DOHH2 (cell line): ENCODE measurements at regions not wholly inside any gene's neighbourhood (a gene's known extent, or its start where the extent isn't known, plus 50 kb on each side); places are given as distances from the start of the nearest gene placed in this dataset.

Experiments used
- H3F3A ChIP-seq: fragments of 200-600 bp; sonication (generic), shearing (Covaris generic); 2 replicates; pipeline ENCODE4 v1.6.0; 2016; ENCODE audit warnings: antibody characterized with exemption, mild to moderate bottlenecking; ENCODE audit not compliant: control insufficient read depth, insufficient read depth
- H3K27ac ChIP-seq: fragments of 200-600 bp; sonication (generic); 2 replicates; pipeline ENCODE4 v1.5.1; 2014; ENCODE audit warnings: low read depth, mild to moderate bottlenecking, low read length, moderate library complexity
- H3K27me3 ChIP-seq: fragments of 200-600 bp; sonication (generic); 2 replicates; pipeline ENCODE4 v1.6.1; 2014; ENCODE audit warnings: mild to moderate bottlenecking, low read length, mixed read lengths; ENCODE audit not compliant: control insufficient read depth
- H3K36me3 ChIP-seq: fragments of 200-600 bp; sonication (generic); 2 replicates; pipeline ENCODE4 v1.6.1; 2014; ENCODE audit warnings: mild to moderate bottlenecking, low read length, moderate library complexity, mixed read lengths; ENCODE audit not compliant: control insufficient read depth
- H3K4me1 ChIP-seq: fragments of 200-600 bp; sonication (generic); 2 replicates; pipeline ENCODE4 v1.6.1; 2014; ENCODE audit warnings: mild to moderate bottlenecking, low read length, mixed read lengths; ENCODE audit not compliant: control insufficient read depth
- H3K4me2 ChIP-seq: fragments of 200-600 bp; sonication (generic); 2 replicates; pipeline ENCODE4 v1.6.0; 2014; ENCODE audit warnings: mild to moderate bottlenecking, low read length, moderate library complexity
- H3K4me3 ChIP-seq: fragments of 200-600 bp; sonication (generic); 2 replicates; pipeline ENCODE4 v1.5.1; 2014; ENCODE audit warnings: mild to moderate bottlenecking, low read length, mixed read lengths
- H3K79me2 ChIP-seq: fragments of 200-600 bp; sonication (generic); 2 replicates; pipeline ENCODE4 v1.6.1; 2014; ENCODE audit warnings: mild to moderate bottlenecking, low read length, mixed read lengths; ENCODE audit not compliant: control insufficient read depth
- H3K9me2 ChIP-seq: fragments of 200-600 bp; sonication (generic); replicated peaks from 2 replicates; pipeline ENCODE4 v1.6.1; 2014; ENCODE audit warnings: mild to moderate bottlenecking, low read length, mixed read lengths; ENCODE audit not compliant: control insufficient read depth
- H3K9me3 ChIP-seq: fragments of 200-600 bp; sonication (generic); 2 replicates; pipeline ENCODE4 v1.6.1; 2014; ENCODE audit warnings: antibody characterized with exemption, low read length, mixed read lengths; ENCODE audit not compliant: control insufficient read depth, insufficient read depth
- H4K20me1 ChIP-seq: fragments of 200-600 bp; sonication (generic); 2 replicates; pipeline ENCODE4 v1.6.0; 2014; ENCODE audit warnings: low read depth, mild to moderate bottlenecking, antibody characterized with exemption, low read length, moderate library complexity; ENCODE audit not compliant: control insufficient read depth, insufficient read depth
- CTCF ChIP-seq: fragments of 200-600 bp; sonication (generic); IDR thresholded peaks from one replicate; pipeline ENCODE4 v1.5.1; 2014; ENCODE audit warnings: antibody characterized with exemption, mild to moderate bottlenecking, low read depth, low read length; ENCODE audit not compliant: poor library complexity, severe bottlenecking
- EZH2phosphoT487 ChIP-seq: fragments of 200-600 bp; sonication (generic); IDR thresholded peaks from 2 replicates; pipeline ENCODE4 v1.6.1; 2017; ENCODE audit warnings: borderline replicate concordance, mild to moderate bottlenecking, antibody characterized with exemption, low read length, moderate library complexity, mixed read lengths

DNA sequence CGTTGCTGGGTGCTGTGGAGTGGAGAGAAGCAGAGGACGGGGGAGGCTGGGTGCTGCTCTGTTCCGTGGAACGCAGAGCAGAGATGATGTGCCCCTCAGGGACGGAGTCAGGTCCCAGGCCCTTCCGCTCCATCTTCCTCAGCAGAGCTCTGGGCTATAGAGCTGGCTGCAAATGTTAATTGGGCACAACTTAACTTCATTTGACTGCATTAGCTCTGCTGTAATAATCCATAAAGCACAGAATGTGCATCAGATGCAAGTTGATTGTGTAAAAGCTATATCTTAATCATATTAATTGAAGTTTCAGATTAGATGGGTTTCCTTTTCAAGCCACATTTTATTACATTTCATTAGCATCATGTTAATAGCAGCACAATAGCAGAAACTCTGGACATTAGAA lies 212.6 kb downstream of the ABCC12 start:
- Histone ChIP-seq H3K9me2 (no peaks in the 10 kb centered on the region), H3K79me2 (no peaks in the 10 kb centered on the region), H3K4me1 (no peaks in the 10 kb centered on the region), H3K9me3 (no peaks in the 10 kb centered on the region), H3F3A (no peaks in the 10 kb centered on the region), H4K20me1 (no peaks in the 10 kb centered on the region), H3K4me3 (no peak overlapping the region), H3K27me3 (no peaks in the 10 kb centered on the region), H3K36me3 (no peaks in the 10 kb centered on the region), H3K4me2 (no peak overlapping the region), H3K27ac (no peak overlapping the region)
- TF ChIP-seq EZH2phosphoT487 (no peak), CTCF (no peak)

DNA sequence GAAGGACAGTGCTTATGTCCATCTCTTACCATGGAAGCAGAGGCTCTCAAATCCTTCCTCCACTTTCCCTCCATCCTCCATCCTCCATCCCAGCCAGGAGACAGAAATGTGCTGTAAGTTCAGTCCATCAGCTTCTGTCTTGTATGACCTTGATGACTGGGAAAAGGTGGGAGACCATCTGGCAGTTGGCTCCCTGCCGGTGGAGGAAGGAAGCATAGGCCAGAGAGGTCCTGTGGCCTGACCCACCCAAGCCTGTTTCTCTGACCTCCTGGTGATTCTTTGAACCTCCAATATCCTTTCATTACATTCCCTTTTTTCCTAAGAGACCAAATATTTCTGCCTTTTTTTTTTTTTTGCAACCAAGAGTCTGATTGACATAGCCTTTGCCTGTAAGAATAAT lies 215.3 kb downstream of the ABCC12 start:
- no peaks in the 10 kb centered on the region for H3K4me1 ChIP-seq
- no peaks in the 10 kb centered on the region for H3F3A ChIP-seq
- no peak overlapping the region for H3K4me3 ChIP-seq
- no peak for TF ChIP-seq CTCF
- H3K27ac ChIP-seq = no peak overlapping the region
- H3K9me2 ChIP-seq = no peaks in the 10 kb centered on the region
- H4K20me1 ChIP-seq = no peaks in the 10 kb centered on the region
- no peak overlapping the region for H3K4me2 ChIP-seq
- H3K27me3 ChIP-seq = no peaks in the 10 kb centered on the region
- no peaks in the 10 kb centered on the region for H3K79me2 ChIP-seq
- no peaks in the 10 kb centered on the region for H3K36me3 ChIP-seq
- H3K9me3 ChIP-seq = no peaks in the 10 kb centered on the region

DNA sequence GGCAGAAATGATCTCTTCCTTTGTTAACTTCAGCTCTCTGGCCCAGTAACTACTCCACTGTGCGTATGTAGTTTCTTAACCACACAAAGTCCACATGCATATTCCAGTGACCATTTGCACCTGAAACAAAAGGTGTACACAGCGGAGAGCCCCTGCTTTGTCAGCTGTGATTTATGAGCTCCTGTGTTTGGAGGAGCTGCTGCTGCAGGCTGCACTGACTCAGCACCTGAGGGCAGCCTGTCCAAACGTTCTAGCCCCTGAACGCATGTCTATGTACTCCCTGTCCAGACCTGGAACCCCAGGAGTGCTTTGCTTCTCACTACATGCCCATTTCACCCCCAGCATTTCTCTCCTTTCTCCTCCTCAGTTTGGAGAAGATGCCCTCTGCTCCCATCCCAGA lies 216.1 kb downstream of the ABCC12 start:
- Histone ChIP-seq H4K20me1 (no peaks in the 10 kb centered on the region), H3K27me3 (no peaks in the 10 kb centered on the region), H3K27ac (no peak overlapping the region), H3K4me2 (no peak overlapping the region), H3K4me1 (no peaks in the 10 kb centered on the region), H3K79me2 (no peaks in the 10 kb centered on the region), H3F3A (no peaks in the 10 kb centered on the region), H3K9me3 (no peaks in the 10 kb centered on the region), H3K9me2 (no peaks in the 10 kb centered on the region), H3K4me3 (no peak overlapping the region), H3K36me3 (no peaks in the 10 kb centered on the region)
- TF ChIP-seq CTCF = no peak
- TF ChIP-seq EZH2phosphoT487 = no peak

DNA sequence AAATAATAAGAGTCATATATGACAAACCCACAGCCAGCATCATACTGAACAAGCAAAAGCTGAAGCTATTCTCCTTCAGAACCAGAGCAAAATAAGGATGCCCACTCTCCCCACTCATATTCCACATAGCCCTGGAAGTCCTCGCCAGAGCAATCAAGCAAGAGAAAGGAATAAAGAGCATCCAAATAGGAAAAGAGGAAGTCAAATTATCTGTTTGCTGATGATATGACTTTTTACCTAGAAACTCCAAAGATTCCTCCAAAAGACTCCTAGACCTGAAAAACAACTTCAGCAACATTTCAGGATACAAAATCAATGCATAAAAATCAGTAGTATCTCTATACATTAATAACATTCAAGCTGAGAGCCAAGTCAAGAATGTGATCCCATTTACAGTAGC lies 217.5 kb downstream of the ABCC12 start:
- H4K20me1 ChIP-seq = no peaks in the 10 kb centered on the region
- H3K36me3 ChIP-seq = no peaks in the 10 kb centered on the region
- H3K79me2 ChIP-seq = no peaks in the 10 kb centered on the region
- H3K27me3 ChIP-seq = no peaks in the 10 kb centered on the region
- H3K4me3 ChIP-seq = no peak overlapping the region
- no peaks in the 10 kb centered on the region for H3K9me3 ChIP-seq
- no peaks in the 10 kb centered on the region for H3K9me2 ChIP-seq
- H3K4me1 ChIP-seq = no peaks in the 10 kb centered on the region
- H3K4me2 ChIP-seq = no peak overlapping the region
- TF ChIP-seq EZH2phosphoT487 = no peak
- no peak for TF ChIP-seq CTCF
- no peaks in the 10 kb centered on the region for H3F3A ChIP-seq
- H3K27ac ChIP-seq = no peak overlapping the region
